Cerebellar cortex (tissue), 1 donor: ENCODE measurements at regions not wholly inside any gene's neighbourhood (a gene's known extent, or its start where the extent isn't known, plus 50 kb on each side); places are given as distances from the start of the nearest gene placed in this dataset.
"Not testable (repeated sequence)": the region's sequence is repeated elsewhere in the genome, so short reads cannot be mapped to it uniquely, and the experiment has no call there.

Source experiments
- DNase-seq: peaks from one replicate; pipeline ENCODE4 v3.0.0-alpha.2; 2015; ENCODE audit warnings: low spot score

- no peak for DNase-seq
Observed at GRCh38 chr2:129009555-129010146, 691.0 kb upstream of the HS6ST1 start.

DNA sequence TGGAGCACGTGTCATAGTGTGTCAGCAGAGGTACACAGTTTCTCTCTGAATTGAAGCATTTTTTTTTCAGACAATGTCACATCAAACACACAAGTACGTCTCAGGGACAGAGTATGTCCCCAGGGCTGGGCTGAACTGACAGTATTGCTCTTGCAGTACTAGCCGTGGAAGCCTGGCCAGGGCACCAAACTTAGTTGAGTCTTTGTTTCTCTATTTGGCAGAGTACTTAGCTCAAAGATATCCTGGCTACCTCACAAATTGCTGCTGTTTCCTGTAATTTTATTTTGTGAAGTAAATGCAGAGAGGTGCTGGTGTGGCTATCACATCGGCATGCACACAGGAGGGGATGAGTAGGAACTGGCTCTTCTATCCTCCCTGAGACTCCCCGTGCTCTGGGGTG, 691.6 kb upstream of the HS6ST1 start:
- no peak for DNase-seq

- DNase-seq = no peak
Observed at GRCh38 chr2:129011466-129012061, 692.9 kb upstream of the HS6ST1 start.

GRCh38 chr2:129014432-129014831, 695.8 kb upstream of the HS6ST1 start:
- no peak for DNase-seq

- no peak for DNase-seq
Observed at GRCh38 chr2:129015397-129016285, 697.0 kb upstream of the HS6ST1 start.

DNA sequence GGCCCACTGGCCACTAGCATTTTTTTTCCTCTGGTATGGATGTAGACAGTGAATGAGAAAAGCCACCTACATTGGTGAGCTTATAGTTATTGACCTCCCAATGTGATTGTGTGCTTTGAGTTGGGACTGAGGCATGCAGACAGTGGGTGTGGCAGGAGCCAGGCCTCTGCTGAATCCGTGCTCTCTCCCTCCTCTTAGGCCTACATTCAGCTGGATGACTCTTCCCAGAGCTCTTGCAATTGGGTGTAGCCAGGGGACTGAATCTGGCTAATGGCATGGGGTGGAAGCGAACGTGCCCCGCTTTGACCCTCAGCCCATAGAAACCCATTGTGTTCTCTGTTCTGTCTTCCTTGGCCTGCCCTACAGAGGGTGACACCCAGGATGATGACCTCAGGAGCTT, 698.3 kb upstream of the HS6ST1 start:
- DNase-seq = no peak

DNA sequence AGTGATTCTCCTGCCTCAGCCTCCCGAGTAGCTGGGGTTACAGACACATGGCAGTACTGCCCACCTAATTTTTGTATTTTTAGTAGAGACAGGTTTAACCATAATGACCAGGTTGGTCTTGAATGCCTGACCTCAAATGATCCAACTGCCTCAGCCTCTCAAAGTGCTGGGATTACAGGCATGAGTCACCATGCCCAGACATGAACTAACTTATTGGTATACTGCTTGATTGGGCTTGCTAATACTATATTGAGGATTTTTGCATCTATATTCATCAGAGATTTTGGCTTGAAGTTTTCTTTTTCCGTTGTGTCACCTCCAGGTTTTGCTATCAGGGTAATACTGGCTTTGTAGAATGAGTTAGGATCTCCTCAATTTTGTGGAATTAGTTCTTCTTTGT, 706.1 kb upstream of the HS6ST1 start:
- DNase-seq = no peak

GRCh38 chr2:129035992-129036391, 717.3 kb upstream of the HS6ST1 start:
- no peak for DNase-seq

DNA sequence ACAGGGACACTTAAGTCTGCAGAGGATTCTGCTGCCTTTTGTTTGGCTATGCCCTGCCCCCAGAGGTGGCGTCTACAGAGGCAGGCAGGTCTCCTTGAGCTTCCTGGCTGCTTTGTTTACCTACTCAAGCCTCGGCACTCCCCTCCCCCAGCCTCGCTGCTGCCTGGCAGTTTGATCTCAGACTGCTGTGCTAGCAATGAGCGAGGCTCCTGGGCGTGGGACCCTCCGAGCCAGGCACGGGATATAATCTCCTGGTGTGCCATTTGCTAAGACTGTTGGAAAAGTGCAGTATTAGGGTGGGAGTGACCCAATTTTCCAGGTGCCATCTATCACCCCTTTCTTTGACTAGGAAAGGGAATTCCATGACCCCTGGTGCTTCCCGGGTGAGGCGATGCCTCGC, 725.0 kb upstream of the HS6ST1 start:
- DNase-seq = not testable (repeated sequence)

- DNase-seq = not testable (repeated sequence)
Observed at GRCh38 chr2:129046475-129046874, 727.8 kb upstream of the HS6ST1 start.

GRCh38 chr2:129050101-129050500, 731.4 kb upstream of the HS6ST1 start:
- DNase-seq = no peak

DNA sequence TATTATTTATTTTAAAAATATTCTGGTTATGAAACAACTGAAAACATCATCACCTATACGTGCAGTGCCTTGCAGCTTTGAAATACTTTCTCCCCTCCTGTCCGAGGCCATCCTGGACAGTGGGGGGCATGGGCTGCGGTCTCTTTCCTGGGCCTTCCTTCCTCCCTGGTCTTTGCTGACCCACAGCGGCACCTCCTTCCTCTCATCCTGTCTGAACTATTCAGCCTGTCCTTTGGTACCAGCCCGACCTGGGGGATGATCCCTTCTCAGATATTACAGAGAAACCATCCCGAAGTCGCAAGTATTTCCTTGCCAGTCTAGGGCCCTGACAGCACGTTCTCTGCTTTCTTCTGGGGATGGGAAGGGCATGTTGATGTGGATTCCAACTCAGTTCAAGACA, 736.6 kb upstream of the HS6ST1 start:
- DNase-seq = no peak

DNA sequence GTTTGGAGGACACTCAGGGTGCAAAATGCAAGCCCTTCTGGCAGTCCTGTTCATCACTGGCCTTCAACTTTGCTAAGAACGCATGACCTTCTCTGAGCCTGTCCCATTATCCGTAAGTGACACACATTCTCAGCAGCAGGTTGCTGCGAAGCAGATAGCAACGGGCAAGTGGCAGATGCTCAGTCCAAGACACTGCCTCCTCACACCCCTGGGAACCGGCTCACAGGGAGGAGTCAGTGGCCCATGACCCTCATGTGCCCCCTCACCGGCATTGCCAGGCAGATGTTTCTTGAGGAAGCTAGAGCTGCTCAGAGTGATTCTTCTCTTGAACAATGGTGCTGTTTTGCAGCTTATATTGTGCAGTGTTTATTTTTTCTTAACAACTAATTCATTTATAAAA, 737.2 kb upstream of the HS6ST1 start:
- DNase-seq = no peak

DNA sequence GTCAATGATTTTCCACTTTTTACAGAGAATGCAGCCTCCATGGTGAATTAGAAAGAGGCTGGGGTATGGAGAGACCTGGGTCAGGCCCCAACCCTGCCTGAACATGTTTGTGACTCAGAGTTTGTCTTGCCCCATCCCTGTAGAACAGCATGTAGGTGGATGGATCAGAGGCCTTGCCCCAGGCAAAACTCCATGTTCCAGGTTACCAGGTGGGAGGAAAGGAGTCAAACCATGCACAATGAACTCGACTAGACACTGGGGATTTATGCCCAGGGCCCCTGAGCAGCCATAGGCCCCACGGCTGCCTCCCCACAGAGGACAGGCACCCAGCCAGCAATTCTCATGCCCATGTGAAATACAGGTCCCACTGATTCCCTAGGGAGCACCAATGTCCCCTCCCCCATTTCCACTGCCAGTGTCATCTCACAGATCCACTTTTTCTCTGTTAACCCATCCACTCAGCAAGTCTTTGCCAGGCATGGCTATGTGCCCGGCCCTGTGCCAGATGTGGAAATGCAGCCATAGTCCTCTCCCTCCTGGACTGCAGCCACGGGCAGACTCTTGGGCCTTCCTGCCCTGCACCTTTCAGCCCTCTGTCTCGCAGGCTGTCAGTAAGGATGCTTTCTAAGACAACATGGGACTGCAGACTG, 737.8 kb upstream of the HS6ST1 start:
- DNase-seq = no peak

DNA sequence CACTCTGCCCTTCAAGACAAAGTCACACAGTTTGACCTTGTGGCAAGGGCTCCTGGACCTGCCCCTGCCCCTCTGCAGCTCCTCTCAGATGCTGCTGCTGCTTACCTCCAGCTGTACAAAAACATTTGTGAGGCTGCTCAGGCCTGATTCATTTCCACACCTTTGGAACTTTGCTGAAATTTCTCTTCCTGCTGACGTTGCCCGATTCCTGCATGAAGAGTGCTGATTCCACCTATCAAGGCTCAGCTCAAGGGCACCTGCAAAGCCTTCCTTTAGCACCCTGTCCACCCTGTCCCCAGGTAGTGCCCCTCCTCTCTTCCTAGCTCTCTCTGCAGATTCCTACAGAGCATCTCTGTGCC, 738.3 kb upstream of the HS6ST1 start:
- DNase-seq = no peak

GRCh38 chr2:129058981-129059380, 740.3 kb upstream of the HS6ST1 start:
- no peak for DNase-seq

GRCh38 chr2:129059476-129059875, 740.8 kb upstream of the HS6ST1 start:
- DNase-seq = no peak

DNA sequence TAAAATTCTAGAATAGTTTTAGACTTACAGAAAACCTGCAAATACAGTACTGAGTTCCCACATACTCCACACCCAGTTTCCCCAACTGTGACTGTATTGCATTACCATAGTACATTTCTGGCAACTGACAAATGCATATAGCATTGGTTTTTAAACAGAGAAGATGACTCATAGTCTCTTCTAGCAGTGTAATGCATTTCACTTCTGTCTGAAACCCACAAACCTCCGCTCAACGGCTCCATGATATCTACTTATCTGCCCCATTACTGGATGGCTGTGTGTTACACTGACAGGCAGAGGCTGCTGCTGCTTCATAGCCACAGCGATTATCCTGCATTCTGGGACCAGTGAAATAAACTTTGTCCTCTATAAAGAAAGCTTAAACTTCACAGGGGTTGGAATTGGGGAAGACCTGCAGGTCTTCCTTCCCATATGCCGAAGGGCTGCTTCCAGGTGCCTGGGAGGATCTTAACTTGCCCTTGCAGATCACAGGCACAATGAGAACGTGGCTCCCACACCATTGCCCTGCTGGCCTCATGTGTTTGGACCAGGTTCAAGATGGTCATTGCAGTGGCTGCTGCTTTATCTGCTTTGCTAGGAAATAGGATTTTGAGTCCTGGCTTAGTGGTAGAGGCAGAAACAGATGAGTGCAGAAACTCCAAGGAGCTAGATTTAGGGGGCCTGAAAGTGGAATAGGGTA, 742.6 kb upstream of the HS6ST1 start:
- no peak for DNase-seq

DNA sequence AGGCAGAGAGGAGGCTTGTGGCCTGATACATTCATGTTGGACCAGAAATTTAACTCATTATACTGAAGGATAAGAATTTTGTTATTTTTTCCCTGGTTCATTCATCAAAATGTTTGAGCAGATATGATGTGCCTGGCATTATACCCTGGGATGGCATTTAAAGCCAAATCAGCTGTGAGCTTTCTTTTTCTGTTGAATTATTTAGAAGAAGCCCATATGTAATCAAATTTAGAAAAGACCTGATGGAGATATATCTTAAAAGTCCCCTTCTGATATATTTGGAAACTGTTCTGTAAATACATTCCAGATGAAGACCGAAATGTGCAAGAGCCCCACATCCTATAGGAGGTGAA, 743.1 kb upstream of the HS6ST1 start:
- DNase-seq = no peak

DNA sequence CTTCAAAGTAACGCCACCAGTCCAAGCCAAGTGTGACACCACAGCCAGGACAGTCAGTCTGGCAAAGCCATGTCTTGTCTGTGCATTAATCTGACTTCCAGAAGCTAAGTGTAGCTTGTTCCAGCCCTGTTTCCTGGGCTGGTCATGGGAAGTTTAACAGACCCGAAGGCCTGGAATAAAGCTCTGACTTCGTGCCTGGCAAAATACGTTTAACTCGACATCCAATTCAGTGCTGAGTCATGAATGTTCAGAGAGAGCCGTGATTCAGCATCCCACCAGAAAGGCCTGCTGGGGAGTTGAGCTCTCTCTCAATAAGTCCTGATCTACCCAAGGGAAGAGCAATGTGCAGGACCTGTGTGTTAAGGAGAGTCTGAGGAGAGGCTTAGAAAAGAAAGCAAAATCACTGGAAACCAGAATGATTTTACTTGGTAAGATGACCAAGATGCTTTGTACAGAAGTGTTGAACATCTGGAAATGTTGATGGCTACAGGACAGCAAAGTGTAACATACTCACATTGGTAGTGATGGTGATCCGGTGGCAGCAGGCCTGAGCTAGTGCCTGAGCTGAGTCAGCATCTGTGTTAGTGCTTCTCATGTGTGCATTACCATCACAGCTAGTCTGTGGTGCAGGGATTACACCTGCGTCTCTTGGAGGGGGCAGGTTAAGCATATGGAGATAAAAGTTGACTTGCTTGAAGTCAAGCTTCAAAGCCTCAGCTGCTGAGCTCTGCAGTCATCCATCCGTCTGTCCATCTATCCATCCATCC, 743.7 kb upstream of the HS6ST1 start:
- no peak for DNase-seq

GRCh38 chr2:129067070-129067469, 748.4 kb upstream of the HS6ST1 start:
- no peak for DNase-seq

DNA sequence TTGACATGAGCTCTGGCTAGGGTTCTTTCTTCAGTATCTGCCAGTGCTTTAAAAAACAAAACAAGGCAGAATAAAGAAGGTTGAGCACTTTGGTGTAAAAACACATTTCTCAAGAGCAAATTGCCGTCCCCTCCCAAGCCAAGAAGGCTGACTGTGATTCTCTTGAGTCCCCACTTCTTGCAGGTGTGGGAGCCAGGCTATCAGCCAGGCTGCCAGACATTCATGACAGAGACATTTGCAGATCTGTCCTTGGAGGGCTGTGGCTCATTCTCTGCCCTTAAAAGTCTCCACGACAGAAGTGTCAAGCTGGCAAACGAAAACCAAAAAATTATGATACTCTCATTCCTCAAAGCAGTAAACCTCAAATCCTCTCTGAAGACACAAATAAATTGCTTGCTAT, 749.3 kb upstream of the HS6ST1 start:
- DNase-seq = no peak
